ENCODE measurements at regions not wholly inside any gene's neighbourhood (a gene's known extent, or its start where the extent isn't known, plus 50 kb on each side); places are given as distances from the start of the nearest gene placed in this dataset.

DNA sequence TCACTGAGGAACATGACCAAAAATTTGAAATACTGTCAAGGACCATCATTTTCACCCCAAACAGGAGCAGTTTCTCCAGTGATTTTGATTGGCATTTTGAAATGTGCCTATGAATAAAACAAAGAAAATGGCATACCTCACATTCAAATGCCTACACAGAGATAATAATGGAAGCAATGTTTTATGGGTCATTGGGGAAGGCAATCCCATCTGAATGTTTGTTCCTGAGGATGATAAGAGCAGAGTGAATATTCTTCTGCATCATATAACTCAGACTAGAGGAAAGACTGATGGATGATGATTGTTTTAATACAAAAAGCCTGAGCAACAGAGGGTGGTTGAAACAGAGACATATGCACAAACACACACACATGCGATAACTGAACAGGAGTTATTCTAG, 2749.9 kb downstream of the PCDH9 start:
- TF ChIP-seq TAF1 (conservative IDR thresholded peaks at IDR 0.05) (no peak), HNF4G (IDR thresholded peaks at IDR 0.05) (no peak), FOXA2 (IDR thresholded peaks at IDR 0.05) (no peak), YY1 (IDR thresholded peaks at IDR 0.05) (no peak), RAD21 (IDR thresholded peaks at IDR 0.05) (no peak), GABPA (IDR thresholded peaks at IDR 0.05 in 1 of 2, conservative IDR thresholded peaks at IDR 0.05 in 1 of 2) (no peak), JUND (IDR thresholded peaks at IDR 0.05) (no peak), SP1 (IDR thresholded peaks at IDR 0.05) (no peak), NR2F2 (IDR thresholded peaks at IDR 0.05) (no peak)
- TF ChIP-seq, protein P1, sequence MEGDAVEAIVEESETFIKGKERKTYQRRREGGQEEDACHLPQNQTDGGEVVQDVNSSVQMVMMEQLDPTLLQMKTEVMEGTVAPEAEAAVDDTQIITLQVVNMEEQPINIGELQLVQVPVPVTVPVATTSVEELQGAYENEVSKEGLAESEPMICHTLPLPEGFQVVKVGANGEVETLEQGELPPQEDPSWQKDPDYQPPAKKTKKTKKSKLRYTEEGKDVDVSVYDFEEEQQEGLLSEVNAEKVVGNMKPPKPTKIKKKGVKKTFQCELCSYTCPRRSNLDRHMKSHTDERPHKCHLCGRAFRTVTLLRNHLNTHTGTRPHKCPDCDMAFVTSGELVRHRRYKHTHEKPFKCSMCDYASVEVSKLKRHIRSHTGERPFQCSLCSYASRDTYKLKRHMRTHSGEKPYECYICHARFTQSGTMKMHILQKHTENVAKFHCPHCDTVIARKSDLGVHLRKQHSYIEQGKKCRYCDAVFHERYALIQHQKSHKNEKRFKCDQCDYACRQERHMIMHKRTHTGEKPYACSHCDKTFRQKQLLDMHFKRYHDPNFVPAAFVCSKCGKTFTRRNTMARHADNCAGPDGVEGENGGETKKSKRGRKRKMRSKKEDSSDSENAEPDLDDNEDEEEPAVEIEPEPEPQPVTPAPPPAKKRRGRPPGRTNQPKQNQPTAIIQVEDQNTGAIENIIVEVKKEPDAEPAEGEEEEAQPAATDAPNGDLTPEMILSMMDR (IDR thresholded peaks at IDR 0.05; ENCODE audit: low read depth, low read length, missing input control): no peak
- TF ChIP-seq, protein P2, sequence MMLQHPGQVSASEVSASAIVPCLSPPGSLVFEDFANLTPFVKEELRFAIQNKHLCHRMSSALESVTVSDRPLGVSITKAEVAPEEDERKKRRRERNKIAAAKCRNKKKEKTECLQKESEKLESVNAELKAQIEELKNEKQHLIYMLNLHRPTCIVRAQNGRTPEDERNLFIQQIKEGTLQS (IDR thresholded peaks at IDR 0.05): no peak
- TF ChIP-seq, protein P3, sequence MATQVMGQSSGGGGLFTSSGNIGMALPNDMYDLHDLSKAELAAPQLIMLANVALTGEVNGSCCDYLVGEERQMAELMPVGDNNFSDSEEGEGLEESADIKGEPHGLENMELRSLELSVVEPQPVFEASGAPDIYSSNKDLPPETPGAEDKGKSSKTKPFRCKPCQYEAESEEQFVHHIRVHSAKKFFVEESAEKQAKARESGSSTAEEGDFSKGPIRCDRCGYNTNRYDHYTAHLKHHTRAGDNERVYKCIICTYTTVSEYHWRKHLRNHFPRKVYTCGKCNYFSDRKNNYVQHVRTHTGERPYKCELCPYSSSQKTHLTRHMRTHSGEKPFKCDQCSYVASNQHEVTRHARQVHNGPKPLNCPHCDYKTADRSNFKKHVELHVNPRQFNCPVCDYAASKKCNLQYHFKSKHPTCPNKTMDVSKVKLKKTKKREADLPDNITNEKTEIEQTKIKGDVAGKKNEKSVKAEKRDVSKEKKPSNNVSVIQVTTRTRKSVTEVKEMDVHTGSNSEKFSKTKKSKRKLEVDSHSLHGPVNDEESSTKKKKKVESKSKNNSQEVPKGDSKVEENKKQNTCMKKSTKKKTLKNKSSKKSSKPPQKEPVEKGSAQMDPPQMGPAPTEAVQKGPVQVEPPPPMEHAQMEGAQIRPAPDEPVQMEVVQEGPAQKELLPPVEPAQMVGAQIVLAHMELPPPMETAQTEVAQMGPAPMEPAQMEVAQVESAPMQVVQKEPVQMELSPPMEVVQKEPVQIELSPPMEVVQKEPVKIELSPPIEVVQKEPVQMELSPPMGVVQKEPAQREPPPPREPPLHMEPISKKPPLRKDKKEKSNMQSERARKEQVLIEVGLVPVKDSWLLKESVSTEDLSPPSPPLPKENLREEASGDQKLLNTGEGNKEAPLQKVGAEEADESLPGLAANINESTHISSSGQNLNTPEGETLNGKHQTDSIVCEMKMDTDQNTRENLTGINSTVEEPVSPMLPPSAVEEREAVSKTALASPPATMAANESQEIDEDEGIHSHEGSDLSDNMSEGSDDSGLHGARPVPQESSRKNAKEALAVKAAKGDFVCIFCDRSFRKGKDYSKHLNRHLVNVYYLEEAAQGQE (IDR thresholded peaks at IDR 0.05): no peak
- TF ChIP-seq, protein P4, sequence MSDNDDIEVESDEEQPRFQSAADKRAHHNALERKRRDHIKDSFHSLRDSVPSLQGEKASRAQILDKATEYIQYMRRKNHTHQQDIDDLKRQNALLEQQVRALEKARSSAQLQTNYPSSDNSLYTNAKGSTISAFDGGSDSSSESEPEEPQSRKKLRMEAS (IDR thresholded peaks at IDR 0.05): no peak

Measured in liver (tissue), 3 donors.